PFSK-1 (cell line): ENCODE measurements at regions not wholly inside any gene's neighbourhood (a gene's known extent, or its start where the extent isn't known, plus 50 kb on each side); places are given as distances from the start of the nearest gene placed in this dataset.

Experiments
- FOXP2 ChIP-seq: optimal IDR thresholded peaks from 2 replicates; pipeline ENCODE3; 2011; ENCODE audit warnings: borderline replicate concordance, control low read depth, inconsistent platforms; ENCODE audit not compliant: insufficient read depth; ENCODE audit errors: extremely low read length, extremely low read depth
- POLR2AphosphoS5 ChIP-seq: IDR thresholded peaks from 2 replicates; pipeline ENCODE4 v1.6.1; 2012; ENCODE audit warnings: low read depth, mild to moderate bottlenecking, control low read depth, low read length, moderate library complexity
- TF ChIP-seq, protein P1 (sequence below), 2 experiments: IDR thresholded peaks; 2 replicates each; pipeline versions ENCODE4 v1.6.1 to v1.8.0; 2011 to 2012; ENCODE audit warnings: low read depth in 2 of 2, low read length in 2 of 2, control low read depth in 1 of 2, inconsistent platforms in 1 of 2, mild to moderate bottlenecking in 1 of 2, moderate library complexity in 1 of 2; ENCODE audit not compliant: insufficient read depth in 1 of 2

DNA sequence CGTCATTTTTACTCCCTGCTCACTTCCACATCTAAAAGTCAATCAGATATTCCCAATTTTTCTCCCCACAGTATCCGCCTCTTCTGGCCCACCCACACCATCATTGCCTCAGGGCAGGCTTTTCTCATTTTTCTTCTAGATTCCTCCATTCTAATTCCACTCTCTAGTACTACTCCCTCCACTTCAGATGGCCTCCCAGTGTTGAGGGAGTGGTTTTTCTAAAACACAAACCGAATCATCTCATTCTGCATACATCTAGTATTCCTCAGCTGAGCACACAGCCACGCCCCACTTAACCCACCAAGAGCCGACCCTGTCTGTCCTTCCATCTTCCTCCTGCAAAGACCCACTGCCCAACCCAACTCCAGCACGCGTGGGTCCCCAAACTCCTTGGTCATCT lies 314.9 kb upstream of the NPVF start:
- TF ChIP-seq, protein P1, sequence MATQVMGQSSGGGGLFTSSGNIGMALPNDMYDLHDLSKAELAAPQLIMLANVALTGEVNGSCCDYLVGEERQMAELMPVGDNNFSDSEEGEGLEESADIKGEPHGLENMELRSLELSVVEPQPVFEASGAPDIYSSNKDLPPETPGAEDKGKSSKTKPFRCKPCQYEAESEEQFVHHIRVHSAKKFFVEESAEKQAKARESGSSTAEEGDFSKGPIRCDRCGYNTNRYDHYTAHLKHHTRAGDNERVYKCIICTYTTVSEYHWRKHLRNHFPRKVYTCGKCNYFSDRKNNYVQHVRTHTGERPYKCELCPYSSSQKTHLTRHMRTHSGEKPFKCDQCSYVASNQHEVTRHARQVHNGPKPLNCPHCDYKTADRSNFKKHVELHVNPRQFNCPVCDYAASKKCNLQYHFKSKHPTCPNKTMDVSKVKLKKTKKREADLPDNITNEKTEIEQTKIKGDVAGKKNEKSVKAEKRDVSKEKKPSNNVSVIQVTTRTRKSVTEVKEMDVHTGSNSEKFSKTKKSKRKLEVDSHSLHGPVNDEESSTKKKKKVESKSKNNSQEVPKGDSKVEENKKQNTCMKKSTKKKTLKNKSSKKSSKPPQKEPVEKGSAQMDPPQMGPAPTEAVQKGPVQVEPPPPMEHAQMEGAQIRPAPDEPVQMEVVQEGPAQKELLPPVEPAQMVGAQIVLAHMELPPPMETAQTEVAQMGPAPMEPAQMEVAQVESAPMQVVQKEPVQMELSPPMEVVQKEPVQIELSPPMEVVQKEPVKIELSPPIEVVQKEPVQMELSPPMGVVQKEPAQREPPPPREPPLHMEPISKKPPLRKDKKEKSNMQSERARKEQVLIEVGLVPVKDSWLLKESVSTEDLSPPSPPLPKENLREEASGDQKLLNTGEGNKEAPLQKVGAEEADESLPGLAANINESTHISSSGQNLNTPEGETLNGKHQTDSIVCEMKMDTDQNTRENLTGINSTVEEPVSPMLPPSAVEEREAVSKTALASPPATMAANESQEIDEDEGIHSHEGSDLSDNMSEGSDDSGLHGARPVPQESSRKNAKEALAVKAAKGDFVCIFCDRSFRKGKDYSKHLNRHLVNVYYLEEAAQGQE (IDR thresholded peaks at IDR 0.05; ENCODE audit: insufficient read depth in 1 of 2, low read depth in 2 of 2, low read length in 2 of 2) = no peak
- TF ChIP-seq FOXP2 (no peak), POLR2AphosphoS5 (no peak)
